OCI-LY1 (cell line): ENCODE measurements at regions not wholly inside any gene's neighbourhood (a gene's known extent, or its start where the extent isn't known, plus 50 kb on each side); places are given as distances from the start of the nearest gene placed in this dataset.
"Not testable (repeated sequence)": the region's sequence is repeated elsewhere in the genome, so short reads cannot be mapped to it uniquely, and the experiment has no call there.

ENCODE experiments used
- EZH2 ChIP-seq: fragments of 200-600 bp; sonication (generic), shearing (Covaris generic); IDR thresholded peaks from 2 replicates; pipeline ENCODE4 v1.8.0; 2017; ENCODE audit warnings: borderline replicate concordance, mixed run types, mild to moderate bottlenecking, antibody characterized with exemption, low read length, moderate library complexity, mixed read lengths
- TF ChIP-seq, protein P1 (sequence below): fragments of 200-600 bp; sonication (generic), shearing (Covaris generic); IDR thresholded peaks from 2 replicates; pipeline ENCODE4 v1.5.1; 2017; ENCODE audit warnings: mild to moderate bottlenecking, antibody characterized with exemption, low read length, moderate library complexity, mixed read lengths

DNA sequence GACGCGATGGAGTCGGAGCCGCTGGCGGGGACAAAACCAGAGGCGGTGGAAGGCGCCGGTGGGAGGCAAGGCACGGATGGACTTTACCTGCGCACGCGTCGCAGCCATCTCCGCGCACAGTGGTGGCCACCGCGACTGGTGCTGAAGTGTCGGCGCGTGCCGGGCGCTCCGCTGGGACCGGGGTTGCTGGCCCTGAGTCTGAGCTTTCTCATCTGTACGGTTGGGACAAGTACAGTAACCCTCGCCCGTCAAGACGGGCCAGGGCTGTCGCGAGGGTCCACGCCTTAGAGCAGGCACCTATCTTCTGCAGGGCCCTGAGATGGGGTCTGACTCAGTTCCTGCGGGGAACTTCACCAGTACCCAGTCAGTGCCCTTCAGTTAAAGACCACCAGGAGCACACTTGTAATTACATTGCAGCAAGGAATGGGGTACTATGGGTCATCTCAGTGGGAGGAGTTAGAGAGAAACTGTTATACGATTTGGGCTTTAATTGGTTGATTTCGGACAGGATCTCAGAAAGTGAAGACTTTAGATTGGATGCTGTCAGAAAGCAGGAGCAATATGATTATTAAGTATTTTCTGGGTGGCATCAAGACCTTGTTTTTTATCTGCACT is 385.6 kb downstream of the SPATA31A6 start:
- TF ChIP-seq, protein P1, sequence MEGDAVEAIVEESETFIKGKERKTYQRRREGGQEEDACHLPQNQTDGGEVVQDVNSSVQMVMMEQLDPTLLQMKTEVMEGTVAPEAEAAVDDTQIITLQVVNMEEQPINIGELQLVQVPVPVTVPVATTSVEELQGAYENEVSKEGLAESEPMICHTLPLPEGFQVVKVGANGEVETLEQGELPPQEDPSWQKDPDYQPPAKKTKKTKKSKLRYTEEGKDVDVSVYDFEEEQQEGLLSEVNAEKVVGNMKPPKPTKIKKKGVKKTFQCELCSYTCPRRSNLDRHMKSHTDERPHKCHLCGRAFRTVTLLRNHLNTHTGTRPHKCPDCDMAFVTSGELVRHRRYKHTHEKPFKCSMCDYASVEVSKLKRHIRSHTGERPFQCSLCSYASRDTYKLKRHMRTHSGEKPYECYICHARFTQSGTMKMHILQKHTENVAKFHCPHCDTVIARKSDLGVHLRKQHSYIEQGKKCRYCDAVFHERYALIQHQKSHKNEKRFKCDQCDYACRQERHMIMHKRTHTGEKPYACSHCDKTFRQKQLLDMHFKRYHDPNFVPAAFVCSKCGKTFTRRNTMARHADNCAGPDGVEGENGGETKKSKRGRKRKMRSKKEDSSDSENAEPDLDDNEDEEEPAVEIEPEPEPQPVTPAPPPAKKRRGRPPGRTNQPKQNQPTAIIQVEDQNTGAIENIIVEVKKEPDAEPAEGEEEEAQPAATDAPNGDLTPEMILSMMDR = not testable (repeated sequence)
- not testable (repeated sequence) for TF ChIP-seq EZH2
